ENCODE measurements at regions not wholly inside any gene's neighbourhood (a gene's known extent, or its start where the extent isn't known, plus 50 kb on each side); places are given as distances from the start of the nearest gene placed in this dataset.

DNA sequence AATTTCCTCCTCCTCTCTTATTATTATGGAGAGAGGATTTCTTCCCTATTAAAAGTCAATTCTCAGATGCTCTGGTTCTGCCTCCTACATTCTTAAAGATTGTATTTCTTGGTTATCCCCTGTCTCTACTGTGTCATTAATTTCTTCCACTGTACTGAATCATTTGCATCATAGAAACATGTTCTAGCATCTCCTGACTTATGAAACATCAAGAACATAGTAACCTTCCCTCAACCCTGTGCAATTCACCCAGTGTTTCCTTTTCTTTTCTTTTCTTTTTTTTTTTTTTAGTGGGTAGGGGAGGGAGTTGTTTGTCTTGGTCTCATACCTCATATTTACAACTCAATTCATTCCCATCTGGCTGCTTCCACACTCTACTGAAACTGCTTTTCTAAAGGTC is 288.0 kb upstream of the PLET1 start:
- H3K4me1 ChIP-seq, result no peaks in the 10 kb centered on the region
- no peaks in the 10 kb centered on the region for H3K9me3 ChIP-seq (ENCODE audit: control insufficient read depth, low read length)
- no peak overlapping the region for H3K9ac ChIP-seq
- H2AFZ ChIP-seq, result no peak overlapping the region
- no peak for TF ChIP-seq CTCF (IDR thresholded peaks at IDR 0.05)
- H3K36me3 ChIP-seq (ENCODE audit: control insufficient read depth, insufficient read depth, low read length), result no peaks in the 10 kb centered on the region
- no peak overlapping the region for H3K27ac ChIP-seq
- H3K27me3 ChIP-seq (ENCODE audit: control insufficient read depth, insufficient read depth, low read length), result no peaks in the 10 kb centered on the region
- no peak overlapping the region for H3K4me3 ChIP-seq (ENCODE audit: low read depth, low read length)
- no peaks in the 10 kb centered on the region for H3K79me2 ChIP-seq
- H3K4me2 ChIP-seq (ENCODE audit: low read length), result no peak overlapping the region

GRCh38 chr11:112553205-112553731 is 292.6 kb upstream of the PLET1 start:
- Histone ChIP-seq H3K4me1 (no peaks in the 10 kb centered on the region), H3K36me3 (ENCODE audit: control insufficient read depth, insufficient read depth, low read length) (no peaks in the 10 kb centered on the region), H3K27ac (no peak overlapping the region), H3K4me3 (ENCODE audit: low read depth, low read length) (no peak overlapping the region), H2AFZ (no peak overlapping the region), H3K79me2 (no peaks in the 10 kb centered on the region), H3K9ac (no peak overlapping the region), H3K27me3 (ENCODE audit: control insufficient read depth, insufficient read depth, low read length) (no peaks in the 10 kb centered on the region), H3K4me2 (ENCODE audit: low read length) (no peak overlapping the region), H3K9me3 (ENCODE audit: control insufficient read depth, low read length) (no peaks in the 10 kb centered on the region)
- no peak for TF ChIP-seq CTCF (IDR thresholded peaks at IDR 0.05)

- no peaks in the 10 kb centered on the region for H3K9me3 ChIP-seq (ENCODE audit: control insufficient read depth, low read length)
- H3K27ac ChIP-seq, result no peak overlapping the region
- no peaks in the 10 kb centered on the region for H3K4me1 ChIP-seq
These were observed 293.9 kb upstream of the PLET1 start for GRCh38 chr11:112554586-112554985.

GRCh38 chr11:112555491-112556364 is 295.1 kb upstream of the PLET1 start:
- Histone ChIP-seq H3K9me3 (ENCODE audit: control insufficient read depth, low read length) (no peaks in the 10 kb centered on the region), H3K9ac (no peak overlapping the region), H3K4me2 (ENCODE audit: low read length) (no peak overlapping the region), H2AFZ (no peak overlapping the region), H3K79me2 (no peaks in the 10 kb centered on the region), H3K36me3 (ENCODE audit: control insufficient read depth, insufficient read depth, low read length) (no peaks in the 10 kb centered on the region), H3K27ac (no peak overlapping the region), H3K27me3 (ENCODE audit: control insufficient read depth, insufficient read depth, low read length) (no peaks in the 10 kb centered on the region), H3K4me1 (no peaks in the 10 kb centered on the region), H3K4me3 (ENCODE audit: low read depth, low read length) (no peak overlapping the region)
- peak; percentile 54 for TF ChIP-seq CTCF (IDR thresholded peaks at IDR 0.05)

More at GRCh38 chr11:112554586-112554985, 293.9 kb upstream of the PLET1 start:
- no peaks in the 10 kb centered on the region for H3K36me3 ChIP-seq (ENCODE audit: control insufficient read depth, insufficient read depth, low read length)
- no peaks in the 10 kb centered on the region for H3K27me3 ChIP-seq (ENCODE audit: control insufficient read depth, insufficient read depth, low read length)
- no peak overlapping the region for H3K4me3 ChIP-seq (ENCODE audit: low read depth, low read length)
- no peak overlapping the region for H3K9ac ChIP-seq
- no peaks in the 10 kb centered on the region for H3K79me2 ChIP-seq
- TF ChIP-seq CTCF (IDR thresholded peaks at IDR 0.05), result no peak
- no peak overlapping the region for H3K4me2 ChIP-seq (ENCODE audit: low read length)
- H2AFZ ChIP-seq, result no peak overlapping the region
